ENCODE measurements at regions not wholly inside any gene's neighbourhood (a gene's known extent, or its start where the extent isn't known, plus 50 kb on each side); places are given as distances from the start of the nearest gene placed in this dataset.
A peak's percentile ranks its signal among the peaks of the same experiment; 100 is the strongest.

GRCh38 chr21:25273959-25274358 is 333.3 kb downstream of the MRPL39 start:
- no peak for TF ChIP-seq POLR2AphosphoS5 (IDR thresholded peaks at IDR 0.05; ENCODE audit: low read depth, low read length)
- FAIRE-seq = no peak

GRCh38 chr21:25254491-25255174 is 352.6 kb downstream of the MRPL39 start:
- DNase-seq (ENCODE audit: insufficient read length, low spot score) (no peak), FAIRE-seq (no peak)
- TF ChIP-seq POU2F2 (IDR thresholded peaks at IDR 0.05; ENCODE audit: low read depth, low read length) (no peak), POLR2AphosphoS5 (IDR thresholded peaks at IDR 0.05; ENCODE audit: low read depth, low read length) (no peak), TAF1 (IDR thresholded peaks at IDR 0.05; ENCODE audit: low read depth, low read length) (no peak), POLR2A (IDR thresholded peaks at IDR 0.05; ENCODE audit: low read depth, low read length) (no peak), SPI1 (IDR thresholded peaks at IDR 0.05; ENCODE audit: low read depth, low read length) (no peak), PAX5 (IDR thresholded peaks at IDR 0.05; ENCODE audit: insufficient read depth, low read length, severe bottlenecking) (no peak)

More at GRCh38 chr21:25273959-25274358, 333.3 kb downstream of the MRPL39 start:
- no peak for DNase-seq (ENCODE audit: insufficient read length, low spot score)

GRCh38 chr21:25246546-25246945 is 360.7 kb downstream of the MRPL39 start:
- FAIRE-seq (no peak), DNase-seq (ENCODE audit: insufficient read length, low spot score) (no peak)
- TF ChIP-seq POLR2A (IDR thresholded peaks at IDR 0.05; ENCODE audit: low read depth, low read length) (no peak), PAX5 (IDR thresholded peaks at IDR 0.05; ENCODE audit: insufficient read depth, low read length, severe bottlenecking) (no peak), TAF1 (IDR thresholded peaks at IDR 0.05; ENCODE audit: low read depth, low read length) (no peak), POU2F2 (IDR thresholded peaks at IDR 0.05; ENCODE audit: low read depth, low read length) (no peak), SPI1 (IDR thresholded peaks at IDR 0.05; ENCODE audit: low read depth, low read length) (no peak), POLR2AphosphoS5 (IDR thresholded peaks at IDR 0.05; ENCODE audit: low read depth, low read length) (no peak)

- no peak for TF ChIP-seq POLR2AphosphoS5 (IDR thresholded peaks at IDR 0.05; ENCODE audit: low read depth, low read length)
- no peak for TF ChIP-seq POLR2A (IDR thresholded peaks at IDR 0.05; ENCODE audit: low read depth, low read length)
- no peak for TF ChIP-seq TAF1 (IDR thresholded peaks at IDR 0.05; ENCODE audit: low read depth, low read length)
- TF ChIP-seq POU2F2 (IDR thresholded peaks at IDR 0.05; ENCODE audit: low read depth, low read length) = no peak
- TF ChIP-seq PAX5 (IDR thresholded peaks at IDR 0.05; ENCODE audit: insufficient read depth, low read length, severe bottlenecking) = no peak
- no peak for TF ChIP-seq SPI1 (IDR thresholded peaks at IDR 0.05; ENCODE audit: low read depth, low read length)
- DNase-seq (ENCODE audit: insufficient read length, low spot score) (no peak), FAIRE-seq (no peak)
These were observed 362.5 kb downstream of the MRPL39 start for GRCh38 chr21:25244735-25245134.

- TF ChIP-seq POLR2AphosphoS5 (IDR thresholded peaks at IDR 0.05; ENCODE audit: low read depth, low read length) = no peak
- no peak for TF ChIP-seq PAX5 (IDR thresholded peaks at IDR 0.05; ENCODE audit: insufficient read depth, low read length, severe bottlenecking)
- TF ChIP-seq TAF1 (IDR thresholded peaks at IDR 0.05; ENCODE audit: low read depth, low read length) = no peak
- no peak for TF ChIP-seq POU2F2 (IDR thresholded peaks at IDR 0.05; ENCODE audit: low read depth, low read length)
- no peak for TF ChIP-seq SPI1 (IDR thresholded peaks at IDR 0.05; ENCODE audit: low read depth, low read length)
- no peak for TF ChIP-seq POLR2A (IDR thresholded peaks at IDR 0.05; ENCODE audit: low read depth, low read length)
- FAIRE-seq (no peak), DNase-seq (ENCODE audit: insufficient read length, low spot score) (no peak)
These were observed 363.5 kb downstream of the MRPL39 start for GRCh38 chr21:25243808-25244207.

- FAIRE-seq (no peak), DNase-seq (ENCODE audit: insufficient read length, low spot score) (no peak)
- peak; percentile 69 for TF ChIP-seq SPI1 (IDR thresholded peaks at IDR 0.05; ENCODE audit: low read depth, low read length)
- no peak for TF ChIP-seq POLR2AphosphoS5 (IDR thresholded peaks at IDR 0.05; ENCODE audit: low read depth, low read length)
These were observed 366.3 kb downstream of the MRPL39 start for GRCh38 chr21:25240974-25241373.

- FAIRE-seq (peak; percentile 64), DNase-seq (ENCODE audit: insufficient read length, low spot score) (no peak)
- TF ChIP-seq POLR2AphosphoS5 (IDR thresholded peaks at IDR 0.05; ENCODE audit: low read depth, low read length) = no peak
- no peak for TF ChIP-seq SPI1 (IDR thresholded peaks at IDR 0.05; ENCODE audit: low read depth, low read length)
- no peak for TF ChIP-seq POU2F2 (IDR thresholded peaks at IDR 0.05; ENCODE audit: low read depth, low read length)
- TF ChIP-seq POLR2A (IDR thresholded peaks at IDR 0.05; ENCODE audit: low read depth, low read length) = no peak
- no peak for TF ChIP-seq TAF1 (IDR thresholded peaks at IDR 0.05; ENCODE audit: low read depth, low read length)
- no peak for TF ChIP-seq PAX5 (IDR thresholded peaks at IDR 0.05; ENCODE audit: insufficient read depth, low read length, severe bottlenecking)
These were observed 372.2 kb downstream of the MRPL39 start for GRCh38 chr21:25234857-25235801.

GRCh38 chr21:25220954-25221353 is 386.3 kb downstream of the MRPL39 start:
- FAIRE-seq = no peak
- DNase-seq (ENCODE audit: insufficient read length, low spot score) = no peak
- TF ChIP-seq POLR2AphosphoS5 (IDR thresholded peaks at IDR 0.05; ENCODE audit: low read depth, low read length) (no peak), PAX5 (IDR thresholded peaks at IDR 0.05; ENCODE audit: insufficient read depth, low read length, severe bottlenecking) (no peak), POU2F2 (IDR thresholded peaks at IDR 0.05; ENCODE audit: low read depth, low read length) (no peak), SPI1 (IDR thresholded peaks at IDR 0.05; ENCODE audit: low read depth, low read length) (no peak)

GRCh38 chr21:25220169-25220568 is 387.1 kb downstream of the MRPL39 start:
- DNase-seq (ENCODE audit: insufficient read length, low spot score) = no peak
- TF ChIP-seq TAF1 (IDR thresholded peaks at IDR 0.05; ENCODE audit: low read depth, low read length) = no peak
- no peak for TF ChIP-seq PAX5 (IDR thresholded peaks at IDR 0.05; ENCODE audit: insufficient read depth, low read length, severe bottlenecking)
- no peak for TF ChIP-seq POU2F2 (IDR thresholded peaks at IDR 0.05; ENCODE audit: low read depth, low read length)
- no peak for TF ChIP-seq SPI1 (IDR thresholded peaks at IDR 0.05; ENCODE audit: low read depth, low read length)
- no peak for TF ChIP-seq POLR2AphosphoS5 (IDR thresholded peaks at IDR 0.05; ENCODE audit: low read depth, low read length)
- no peak for TF ChIP-seq POLR2A (IDR thresholded peaks at IDR 0.05; ENCODE audit: low read depth, low read length)
- FAIRE-seq = no peak
